Pancreas (tissue), 10 donors: ENCODE measurements at regions not wholly inside any gene's neighbourhood (a gene's known extent, or its start where the extent isn't known, plus 50 kb on each side); places are given as distances from the start of the nearest gene placed in this dataset.

Experiments used
- ATAC-seq, 4 donors: fragments of 200-7000 bp; cut with Tn5 transposase; one replicate each; pipeline versions ENCODE4 v1.8.0 to v1.9.1; 2020; ENCODE audit warnings: mild to moderate bottlenecking in 4 of 4, moderate library complexity in 4 of 4
- DNase-seq, 6 donors: peaks; one replicate each; pipeline ENCODE4 v3.0.0-alpha.2; 2020
- FAIRE-seq: peaks from 2 replicates; lab custom pipeline; 2012; peaks lifted over from hg19 to GRCh38; lab: Jason Lieb, UNC
- H3K27ac ChIP-seq, 4 donors: fragments of 200-600 bp; sonication (generic); 1 replicate in 3 of 4; 2 replicates in 1 of 4; pipeline versions ENCODE4 v1.5.0 to v1.8.0; 2020
- H3K27me3 ChIP-seq, 4 donors: fragments of 200-600 bp; one replicate each; pipeline ENCODE4 v1.8.0; 2021
- H3K36me3 ChIP-seq, 3 donors: fragments of 200-600 bp; sonication (generic) in 1 of 3; one replicate each; pipeline versions ENCODE4 v1.5.0 to v1.8.0; 2020 to 2021
- H3K4me1 ChIP-seq, 3 donors: fragments of 200-600 bp; one replicate each; pipeline ENCODE4 v1.8.0; 2021
- H3K4me3 ChIP-seq, 4 donors: fragments of 200-600 bp; sonication (generic) in 2 of 4; one replicate each; pipeline versions ENCODE4 v1.5.0 to v1.8.0; 2020 to 2021
- H3K9me3 ChIP-seq, 4 donors: fragments of 200-600 bp; one replicate each; pipeline ENCODE4 v1.8.0; 2021
- WGBS, 2 donors: extraction: QIAGEN DNeasy Blood & Tissue Kit; methylation state at CpG; one replicate each; pipeline ENCODE4 v1.1.7; 2013; 5-methylcytosine and 5-hydroxymethylcytosine counted together
- intact Hi-C, 3 donors: fragments of 100-400 bp; cut with DNase I; formaldehyde crosslinking; loops; one replicate each; pipeline versions ENCODE4 v1.11.1 to v1.14.2; 2022
- TF ChIP-seq, protein P1 (sequence below), 4 donors: fragments of 200-600 bp; sonication (generic) in 3 of 4; IDR thresholded peaks; one replicate each; pipeline versions ENCODE4 v1.5.0 to v1.8.0; 2021; ENCODE audit warnings: antibody characterized with exemption in 4 of 4
- donor health status: healthy with polysubstance abuse.
- donor health status: DM: no; HTN: no; CAD: no; lungs with moderate emphysema.
- donor health status: DM: no; HTN: no; CAD: no.
- donor health status: control.
- donor health status: control.
- donor health status: Bipolar disorder and iron deficiency.
- donor health status: DM: yes; HTN: yes; CAD: no.
- donor health status: DM: no; HTN: no; CAD: no.
- donor health status: DM: no; HTN: no; CAD: no.
- donor health status: DM: yes; HTN: yes; CAD: no.

DNA sequence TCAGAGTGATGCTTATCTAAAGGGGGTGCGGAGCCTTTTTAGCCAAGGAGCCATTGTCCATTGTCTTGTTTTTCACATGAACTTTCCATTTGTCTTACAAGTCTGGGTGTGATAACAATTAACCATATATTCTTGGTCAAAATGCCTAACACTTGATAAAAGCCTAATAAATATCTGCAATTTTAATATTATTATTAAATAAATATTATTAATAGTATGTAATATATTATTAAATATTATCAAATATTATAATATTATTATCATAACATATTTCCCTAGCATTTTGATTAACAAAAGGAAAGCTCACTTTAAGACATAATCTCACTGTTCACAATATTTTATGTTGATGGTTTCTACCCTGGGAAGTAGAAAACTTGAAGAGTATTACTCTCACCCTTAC, 1143.6 kb upstream of the GYPC start:
- ATAC-seq (no peak), FAIRE-seq (no peak), DNase-seq (no peak)
- H3K36me3 ChIP-seq: no peaks in the 10 kb centered on the region
- TF ChIP-seq, protein P1, sequence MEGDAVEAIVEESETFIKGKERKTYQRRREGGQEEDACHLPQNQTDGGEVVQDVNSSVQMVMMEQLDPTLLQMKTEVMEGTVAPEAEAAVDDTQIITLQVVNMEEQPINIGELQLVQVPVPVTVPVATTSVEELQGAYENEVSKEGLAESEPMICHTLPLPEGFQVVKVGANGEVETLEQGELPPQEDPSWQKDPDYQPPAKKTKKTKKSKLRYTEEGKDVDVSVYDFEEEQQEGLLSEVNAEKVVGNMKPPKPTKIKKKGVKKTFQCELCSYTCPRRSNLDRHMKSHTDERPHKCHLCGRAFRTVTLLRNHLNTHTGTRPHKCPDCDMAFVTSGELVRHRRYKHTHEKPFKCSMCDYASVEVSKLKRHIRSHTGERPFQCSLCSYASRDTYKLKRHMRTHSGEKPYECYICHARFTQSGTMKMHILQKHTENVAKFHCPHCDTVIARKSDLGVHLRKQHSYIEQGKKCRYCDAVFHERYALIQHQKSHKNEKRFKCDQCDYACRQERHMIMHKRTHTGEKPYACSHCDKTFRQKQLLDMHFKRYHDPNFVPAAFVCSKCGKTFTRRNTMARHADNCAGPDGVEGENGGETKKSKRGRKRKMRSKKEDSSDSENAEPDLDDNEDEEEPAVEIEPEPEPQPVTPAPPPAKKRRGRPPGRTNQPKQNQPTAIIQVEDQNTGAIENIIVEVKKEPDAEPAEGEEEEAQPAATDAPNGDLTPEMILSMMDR (IDR thresholded peaks at IDR 0.05): no peak
- no peaks in the 10 kb centered on the region for H3K27me3 ChIP-seq
- no peak overlapping the region for H3K27ac ChIP-seq
- H3K4me3 ChIP-seq: no peak overlapping the region
- WGBS, 2 donors: 77 to 94% methylated on average over 1 of the region's 1 CpG
- H3K4me1 ChIP-seq: no peaks in the 10 kb centered on the region
- H3K9me3 ChIP-seq: no peaks in the 10 kb centered on the region
- intact Hi-C loops: no loop called here

DNA sequence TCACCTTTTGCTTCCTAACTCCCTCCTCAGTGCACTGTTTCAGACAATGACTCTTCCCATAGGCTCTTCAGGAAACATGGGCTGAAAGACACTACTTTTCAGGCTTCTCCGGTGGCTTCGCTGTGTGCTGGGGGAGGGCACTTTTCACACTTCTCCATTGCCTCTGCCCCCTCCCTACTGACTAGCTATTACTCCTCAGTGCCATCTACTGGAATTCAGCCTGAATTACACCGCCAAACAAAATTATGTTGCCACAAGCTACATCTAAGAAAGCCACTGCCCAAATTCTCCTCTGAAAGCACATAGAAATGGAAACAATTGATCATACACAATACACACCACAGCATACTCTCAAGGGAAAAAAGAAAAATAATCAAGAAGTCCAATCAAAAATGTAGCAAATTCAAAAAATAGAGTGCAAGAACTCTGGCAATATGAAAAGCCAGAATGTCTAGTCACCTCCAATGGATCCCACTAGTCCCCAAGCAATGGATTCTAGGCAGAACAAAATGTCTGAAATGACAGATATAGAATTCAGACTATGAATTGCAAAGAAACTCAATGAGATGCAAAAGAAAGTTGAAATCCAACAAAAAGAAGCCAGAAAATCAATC, 1139.4 kb upstream of the GYPC start:
- Histone ChIP-seq H3K27ac (no peak overlapping the region), H3K9me3 (no peaks in the 10 kb centered on the region), H3K4me3 (no peak overlapping the region), H3K27me3 (no peaks in the 10 kb centered on the region), H3K36me3 (no peaks in the 10 kb centered on the region), H3K4me1 (no peaks in the 10 kb centered on the region)
- WGBS, 2 donors: 44 to 54% methylated on average over 3 of the region's 3 CpGs
- intact Hi-C loops: no loop called here
- no peak for FAIRE-seq
- TF ChIP-seq, protein P1 (IDR thresholded peaks at IDR 0.05): no peak
- DNase-seq: peak in 1 of 6 donors; percentile 9
- ATAC-seq: peak in 1 of 4 donors; percentile 47

DNA sequence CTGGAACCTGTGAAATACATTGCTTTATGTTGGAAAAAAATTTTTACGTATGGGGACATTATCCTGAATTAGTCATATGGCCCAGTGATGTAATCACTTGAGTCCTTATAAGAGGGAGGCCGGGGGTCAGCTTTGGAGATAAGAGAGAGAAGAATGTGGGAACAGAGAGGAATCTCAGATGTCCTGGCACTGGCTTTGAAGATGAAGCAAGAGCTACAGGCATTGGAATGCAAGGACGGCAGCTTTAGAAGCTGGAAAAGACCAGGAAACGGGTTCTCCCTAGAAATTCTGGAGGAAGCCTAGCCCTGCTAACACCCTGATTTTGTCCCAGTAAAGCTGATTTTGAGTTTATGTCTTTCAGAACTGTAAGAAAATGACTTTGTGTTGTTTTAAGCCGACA, 1129.9 kb upstream of the GYPC start:
- ATAC-seq (no peak), DNase-seq (no peak), FAIRE-seq (no peak)
- no peaks in the 10 kb centered on the region for H3K9me3 ChIP-seq
- H3K27me3 ChIP-seq: no peaks in the 10 kb centered on the region
- TF ChIP-seq, protein P1 (IDR thresholded peaks at IDR 0.05): no peak
- intact Hi-C loops: no loop called here
- H3K27ac ChIP-seq: no peak overlapping the region
- H3K36me3 ChIP-seq: no peaks in the 10 kb centered on the region
- H3K4me1 ChIP-seq: no peaks in the 10 kb centered on the region
- H3K4me3 ChIP-seq: no peak overlapping the region
- 37 to 39% methylated on average over 5 of the region's 5 CpGs for WGBS, 2 donors

DNA sequence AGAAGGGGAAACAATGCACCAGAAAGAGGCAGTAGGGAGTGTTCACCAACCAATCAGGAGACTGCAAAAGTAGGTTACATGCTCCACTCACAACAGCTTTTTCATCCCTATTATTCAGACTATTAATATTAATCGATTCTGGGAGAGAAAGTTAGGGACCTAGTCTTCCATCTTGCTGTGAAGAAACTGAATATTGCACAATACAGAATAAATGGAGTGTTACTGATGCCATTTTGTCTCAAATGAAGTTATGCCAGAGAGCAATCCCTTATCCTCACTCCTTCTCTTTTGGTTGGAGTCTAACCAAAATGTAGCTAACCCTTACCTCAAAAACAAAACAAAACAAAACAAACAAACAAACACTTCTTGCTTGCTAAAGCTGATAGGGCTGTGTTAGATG, 1120.9 kb upstream of the GYPC start:
- intact Hi-C loops: no loop called here
- H3K27me3 ChIP-seq: no peaks in the 10 kb centered on the region
- DNase-seq (no peak), ATAC-seq (no peak), FAIRE-seq (no peak)
- H3K27ac ChIP-seq: no peak overlapping the region
- TF ChIP-seq, protein P1 (IDR thresholded peaks at IDR 0.05): no peak
- H3K9me3 ChIP-seq: no peaks in the 10 kb centered on the region
- 32 to 36% methylated on average over 1 of the region's 1 CpG for WGBS, 2 donors
- H3K4me1 ChIP-seq: no peaks in the 10 kb centered on the region
- no peaks in the 10 kb centered on the region for H3K36me3 ChIP-seq
- no peak overlapping the region for H3K4me3 ChIP-seq

DNA sequence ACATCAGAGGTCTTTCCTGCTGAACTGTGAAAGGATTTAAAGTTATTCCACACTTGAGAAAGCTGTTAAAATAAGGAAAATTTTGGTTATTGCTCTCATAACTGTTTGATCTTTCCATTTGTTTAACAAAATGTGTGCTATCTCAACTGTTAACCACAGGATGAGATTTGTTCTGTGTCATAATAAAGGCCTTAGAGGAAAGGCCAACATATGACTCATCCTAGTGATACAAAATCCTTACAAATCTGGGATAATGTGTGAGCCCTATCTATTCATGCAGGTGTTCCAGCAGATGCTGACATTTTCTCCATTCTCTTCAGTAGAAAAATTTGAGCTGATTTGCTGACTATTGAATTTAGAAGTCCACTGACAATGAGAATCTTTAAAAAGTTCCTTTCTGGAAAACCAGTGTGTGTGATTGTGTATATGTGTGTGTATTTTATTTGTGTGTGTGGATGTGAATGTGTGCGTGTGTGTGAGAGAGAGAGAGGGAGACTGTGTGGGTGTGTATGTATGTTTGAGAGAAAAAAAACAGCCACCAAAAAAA, 1111.9 kb upstream of the GYPC start:
- ATAC-seq (no peak), DNase-seq (no peak), FAIRE-seq (no peak)
- TF ChIP-seq, protein P1 (IDR thresholded peaks at IDR 0.05): no peak
- WGBS, 2 donors: 50 to 55% methylated on average over 1 of the region's 1 CpG
- Histone ChIP-seq H3K4me1 (no peaks in the 10 kb centered on the region), H3K27ac (no peak overlapping the region), H3K27me3 (no peaks in the 10 kb centered on the region), H3K9me3 (no peaks in the 10 kb centered on the region), H3K4me3 (no peak overlapping the region), H3K36me3 (no peaks in the 10 kb centered on the region)
- intact Hi-C loops: no loop called here
